ENCODE measurements at regions not wholly inside any gene's neighbourhood (a gene's known extent, or its start where the extent isn't known, plus 50 kb on each side); places are given as distances from the start of the nearest gene placed in this dataset.
"Not testable (repeated sequence)": the region's sequence is repeated elsewhere in the genome, so short reads cannot be mapped to it uniquely, and the experiment has no call there.

GRCh38 chr7:106345421-106346166 is 60.8 kb upstream of the NAMPT start:
- DNase-seq (ENCODE audit: low spot score), result no peak

GRCh38 chr7:106344861-106345260 is 60.1 kb upstream of the NAMPT start:
- no peak for DNase-seq (ENCODE audit: low spot score)

GRCh38 chr7:106344211-106344610 is 59.4 kb upstream of the NAMPT start:
- peak; percentile 0 for DNase-seq (ENCODE audit: low spot score)

GRCh38 chr7:106342049-106342448 is 57.3 kb upstream of the NAMPT start:
- not testable (repeated sequence) for DNase-seq (ENCODE audit: low spot score)

- DNase-seq (ENCODE audit: low spot score), result not testable (repeated sequence)
Observed at GRCh38 chr7:106340247-106340596, 55.4 kb upstream of the NAMPT start.

GRCh38 chr7:106339513-106340246 is 54.9 kb upstream of the NAMPT start:
- no peak for DNase-seq (ENCODE audit: low spot score)

- DNase-seq (ENCODE audit: low spot score), result no peak
Observed at GRCh38 chr7:106337754-106338153, 53.0 kb upstream of the NAMPT start.

GRCh38 chr7:106335814-106336213 is 51.0 kb upstream of the NAMPT start:
- DNase-seq (ENCODE audit: low spot score), result no peak

All from AG08395 (cell line).